ENCODE measurements at regions not wholly inside any gene's neighbourhood (a gene's known extent, or its start where the extent isn't known, plus 50 kb on each side); places are given as distances from the start of the nearest gene placed in this dataset.

GRCh38 chr10:10727812-10728211, 289.9 kb upstream of the CELF2 start:
- TF ChIP-seq EZH2phosphoT487 (IDR thresholded peaks at IDR 0.05; ENCODE audit: borderline replicate concordance, low read length): no peak
- TF ChIP-seq CTCF (IDR thresholded peaks at IDR 0.05; ENCODE audit: low read depth, low read length, poor library complexity, severe bottlenecking): no peak

Data from DOHH2 (cell line).